DMS 273 (cell line): ENCODE measurements at regions not wholly inside any gene's neighbourhood (a gene's known extent, or its start where the extent isn't known, plus 50 kb on each side); places are given as distances from the start of the nearest gene placed in this dataset.
A peak's percentile ranks its signal among the peaks of the same experiment; 100 is the strongest.

Experiments
- DNase-seq: peaks from one replicate; lab custom pipeline; 2025; ENCODE audit not compliant: unreplicated experiment; lab: John Stamatoyannopoulos, UW

GRCh38 chr20:37598575-37599342 is 71.1 kb upstream of the BLCAP start:
- peak; percentile 50 for DNase-seq

GRCh38 chr20:37598100-37598543 is 70.4 kb upstream of the BLCAP start:
- DNase-seq = peak; percentile 87

- DNase-seq = peak; percentile 45
Observed at GRCh38 chr20:37596890-37597536, 69.3 kb upstream of the BLCAP start.

DNA sequence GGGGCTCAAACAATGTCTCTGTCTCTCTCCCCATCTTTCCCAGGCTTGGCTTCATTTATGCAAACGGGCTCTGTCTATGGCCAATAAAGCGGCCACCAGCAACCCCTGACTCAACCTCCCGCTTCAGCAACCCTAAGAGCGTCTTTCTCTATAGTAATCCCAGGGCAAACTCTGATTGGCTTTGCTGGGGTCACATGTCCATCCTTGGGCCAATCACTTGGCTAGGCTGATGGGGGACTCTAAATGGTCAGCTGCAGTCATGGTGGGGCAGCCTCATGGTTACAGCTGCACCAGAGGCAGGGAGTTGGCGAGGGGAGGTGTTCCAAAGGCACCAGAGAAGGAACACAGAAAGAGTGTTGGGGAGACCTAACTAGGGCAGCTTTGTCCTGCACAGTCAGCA is 68.5 kb upstream of the BLCAP start:
- no peak for DNase-seq

DNA sequence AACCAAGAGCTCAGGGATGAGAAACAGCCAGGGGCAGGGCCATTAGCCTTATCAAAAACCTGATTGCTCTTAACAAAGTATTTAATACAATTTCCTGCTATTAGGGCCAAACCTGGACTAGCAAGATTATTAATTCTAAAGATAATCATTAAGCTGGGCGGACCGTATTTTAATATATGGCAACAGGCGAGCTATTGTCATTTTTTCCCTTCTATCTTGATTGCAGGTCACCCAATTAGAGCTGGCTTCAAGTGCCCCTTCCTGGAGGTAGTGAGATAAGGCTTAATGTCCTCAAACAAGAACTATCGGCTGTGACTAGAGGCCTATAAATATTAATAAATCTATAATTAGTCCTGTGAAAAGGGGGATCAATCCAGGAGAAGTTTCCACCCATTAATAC is 66.0 kb upstream of the BLCAP start:
- no peak for DNase-seq

DNA sequence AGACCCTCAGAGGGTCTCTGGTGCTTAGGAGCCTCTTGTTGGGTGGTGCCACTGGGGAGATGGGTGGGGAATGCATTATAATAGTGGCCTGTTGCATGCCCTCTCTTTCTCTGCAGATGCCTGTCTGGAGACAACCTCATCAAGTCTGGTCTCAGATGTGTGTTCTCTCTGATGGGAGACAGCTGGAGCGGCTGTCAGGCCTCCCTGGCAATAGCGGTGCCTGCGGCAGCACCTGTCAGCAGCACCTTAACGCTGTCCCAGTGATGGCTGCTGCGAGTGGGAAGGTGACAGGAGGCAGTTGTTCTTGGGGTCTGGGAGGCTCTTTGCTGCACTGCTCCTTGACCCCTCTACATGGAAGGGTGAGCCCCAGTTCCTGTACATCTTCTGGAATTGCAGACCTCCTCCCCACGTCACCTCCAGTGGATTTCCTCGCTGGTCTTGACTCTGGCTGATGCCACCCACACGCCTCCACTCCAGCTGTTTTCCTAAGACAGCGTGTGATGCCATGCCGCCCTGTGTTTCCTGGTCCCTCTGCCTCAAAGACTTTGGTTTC is 63.3 kb upstream of the BLCAP start:
- DNase-seq = no peak

GRCh38 chr20:37586078-37586477 is 58.4 kb upstream of the BLCAP start:
- no peak for DNase-seq

- no peak for DNase-seq
Observed at GRCh38 chr20:37584238-37584807, 56.6 kb upstream of the BLCAP start.

GRCh38 chr20:37581246-37581645 is 53.6 kb upstream of the BLCAP start:
- DNase-seq = no peak

DNA sequence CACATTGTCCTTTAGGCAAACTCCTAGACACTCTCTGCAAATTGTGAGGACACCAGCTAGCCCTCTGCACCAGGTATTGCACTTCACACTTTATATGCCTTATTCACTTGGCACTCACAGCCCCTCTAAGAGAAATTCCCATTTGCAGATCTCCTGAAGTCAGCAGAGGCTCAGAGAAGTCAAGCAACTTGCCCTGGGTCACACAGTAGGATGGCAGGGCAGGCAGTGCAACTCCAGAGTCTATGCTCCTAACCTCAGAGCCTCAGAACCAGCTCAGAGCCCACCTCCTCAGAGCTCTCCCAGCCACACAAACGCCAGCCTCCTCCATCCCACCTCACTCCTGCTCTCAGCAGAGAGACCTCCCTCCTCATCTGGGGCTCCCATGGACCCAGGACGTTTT is 52.4 kb upstream of the BLCAP start:
- no peak for DNase-seq

GRCh38 chr20:37579106-37579505 is 51.4 kb upstream of the BLCAP start:
- peak; percentile 77 for DNase-seq

- no peak for DNase-seq
Observed at GRCh38 chr20:37577981-37578380, 50.3 kb upstream of the BLCAP start.
